Thoracic aorta (tissue), 2 donors: ENCODE measurements at regions not wholly inside any gene's neighbourhood (a gene's known extent, or its start where the extent isn't known, plus 50 kb on each side); places are given as distances from the start of the nearest gene placed in this dataset.

ENCODE experiments used
- ATAC-seq: fragments of 150-250 bp; one replicate; pipeline ENCODE4 v1.8.0; 2017; ENCODE audit warnings: low read depth; ENCODE audit not compliant: insufficient number of reproducible peaks, low FRiP score
- DNase-seq: peaks from one replicate; pipeline ENCODE4 v3.0.0-alpha.2; 2020; ENCODE audit warnings: low spot score
- H3K27ac ChIP-seq, 2 donors: fragments of 200-600 bp; sonication (generic); 1 replicate in 1 of 2; 2 replicates in 1 of 2; pipeline ENCODE4 v1.5.1; 2016; ENCODE audit warnings: mild to moderate bottlenecking in 2 of 2, moderate library complexity in 2 of 2
- H3K27me3 ChIP-seq: fragments of 200-600 bp; sonication (generic); replicated peaks from 2 replicates; pipeline ENCODE4 v1.6.0; 2016; ENCODE audit warnings: mild to moderate bottlenecking; ENCODE audit not compliant: insufficient read depth
- H3K36me3 ChIP-seq: fragments of 200-600 bp; sonication (generic); one replicate; pipeline ENCODE4 v1.5.1; 2016
- H3K4me1 ChIP-seq, 2 donors: fragments of 200-600 bp; sonication (generic); 1 replicate in 1 of 2; 2 replicates in 1 of 2; pipeline versions ENCODE4 v1.5.1 to v1.6.0; 2016; ENCODE audit warnings: low read depth in 2 of 2, mild to moderate bottlenecking in 1 of 2; ENCODE audit not compliant: control insufficient read depth in 1 of 2
- H3K4me3 ChIP-seq: fragments of 200-600 bp; sonication (generic); 2 replicates; pipeline ENCODE4 v1.5.1; 2016; ENCODE audit warnings: mild to moderate bottlenecking
- H3K9me3 ChIP-seq: fragments of 200-600 bp; sonication (generic); 2 replicates; pipeline ENCODE4 v1.5.1; 2016
- CTCF ChIP-seq: fragments of 200-600 bp; sonication (generic); IDR thresholded peaks from one replicate; pipeline ENCODE4 v1.5.1; 2019; ENCODE audit warnings: antibody characterized with exemption

GRCh38 chr10:9066152-9066551 lies 1011.7 kb downstream of the GATA3 start:
- TF ChIP-seq CTCF = no peak
- Histone ChIP-seq H3K4me3 (no peak overlapping the region), H3K27ac (no peak overlapping the region), H3K9me3 (no peaks in the 10 kb centered on the region), H3K27me3 (no peaks in the 10 kb centered on the region), H3K4me1 (no peaks in the 10 kb centered on the region), H3K36me3 (no peaks in the 10 kb centered on the region)
- ATAC-seq (no peak), DNase-seq (no peak)

GRCh38 chr10:9068003-9068402 lies 1013.5 kb downstream of the GATA3 start:
- Histone ChIP-seq H3K4me3 (no peak overlapping the region), H3K9me3 (no peaks in the 10 kb centered on the region), H3K27ac (no peak overlapping the region), H3K4me1 (no peaks in the 10 kb centered on the region), H3K36me3 (no peaks in the 10 kb centered on the region), H3K27me3 (no peaks in the 10 kb centered on the region)
- no peak for TF ChIP-seq CTCF
- ATAC-seq (no peak), DNase-seq (no peak)

DNA sequence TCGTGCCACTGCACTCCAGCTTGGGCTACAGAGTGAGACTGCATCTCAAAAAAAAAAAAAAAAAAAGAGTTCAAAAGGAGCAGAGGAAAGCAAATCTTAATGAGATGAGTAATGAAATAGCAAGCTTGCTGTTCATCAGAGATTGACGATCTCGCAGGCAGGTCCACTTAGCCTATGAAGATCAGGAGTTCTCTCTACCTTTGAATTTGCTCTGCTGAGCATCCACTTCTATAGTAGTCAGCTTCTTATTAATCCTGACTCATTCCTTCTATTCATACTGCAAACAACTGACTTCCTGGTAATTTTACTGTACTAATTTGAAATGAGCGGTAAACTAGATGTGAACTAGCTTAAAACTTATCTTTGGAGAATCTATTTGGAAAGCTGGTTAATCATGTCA lies 1014.6 kb downstream of the GATA3 start:
- Histone ChIP-seq H3K9me3 (no peaks in the 10 kb centered on the region), H3K27ac (no peak overlapping the region)

GRCh38 chr10:9075420-9075819 lies 1020.9 kb downstream of the GATA3 start:
- no peak overlapping the region for H3K27ac ChIP-seq

More for the DNA sequence above, 1014.6 kb downstream of the GATA3 start:
- no peak for TF ChIP-seq CTCF
- no peaks in the 10 kb centered on the region for H3K36me3 ChIP-seq
- ATAC-seq (no peak), DNase-seq (no peak)
- H3K27me3 ChIP-seq = no peaks in the 10 kb centered on the region
- no peaks in the 10 kb centered on the region for H3K4me1 ChIP-seq
- H3K4me3 ChIP-seq = no peak overlapping the region

DNA sequence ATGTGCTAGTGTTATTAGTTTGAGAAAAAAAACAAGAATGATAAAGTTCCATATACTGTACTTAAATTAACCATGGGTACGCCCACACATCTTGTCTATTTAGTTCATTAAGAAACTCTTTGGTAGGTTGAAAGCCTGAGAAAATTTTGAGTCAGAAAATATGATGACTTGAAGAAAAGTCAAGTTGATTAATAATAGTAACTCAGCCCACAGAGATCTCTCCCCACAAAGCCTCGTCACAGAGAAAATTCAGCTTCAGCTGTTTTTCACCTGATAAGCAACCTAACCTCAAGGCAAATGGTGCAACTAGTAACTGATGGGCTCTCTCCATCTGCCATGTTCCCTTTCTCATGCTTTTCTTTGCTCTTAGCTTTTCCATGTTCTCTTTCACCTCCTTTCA lies 1021.6 kb downstream of the GATA3 start:
- no peak for ATAC-seq
- H3K9me3 ChIP-seq = no peaks in the 10 kb centered on the region

More at GRCh38 chr10:9075420-9075819, 1020.9 kb downstream of the GATA3 start:
- Histone ChIP-seq H3K36me3 (no peaks in the 10 kb centered on the region), H3K4me3 (no peak overlapping the region), H3K4me1 (no peaks in the 10 kb centered on the region), H3K27me3 (no peaks in the 10 kb centered on the region), H3K9me3 (no peaks in the 10 kb centered on the region)
- DNase-seq (no peak), ATAC-seq (no peak)
- no peak for TF ChIP-seq CTCF

More for the DNA sequence above, 1021.6 kb downstream of the GATA3 start:
- H3K27ac ChIP-seq = no peak overlapping the region
- H3K27me3 ChIP-seq = no peaks in the 10 kb centered on the region
- H3K4me3 ChIP-seq = no peak overlapping the region
- H3K36me3 ChIP-seq = no peaks in the 10 kb centered on the region
- H3K4me1 ChIP-seq = no peaks in the 10 kb centered on the region
- no peak for DNase-seq
- no peak for TF ChIP-seq CTCF
